PC-3 (cell line): ENCODE measurements at regions not wholly inside any gene's neighbourhood (a gene's known extent, or its start where the extent isn't known, plus 50 kb on each side); places are given as distances from the start of the nearest gene placed in this dataset.

Experiments
- EZH2 ChIP-seq: fragments of 300-600 bp; sonication (generic); IDR thresholded peaks from one replicate; pipeline ENCODE4 v1.6.1; 2017; ENCODE audit warnings: antibody characterized with exemption, mild to moderate bottlenecking, low read length; ENCODE audit not compliant: unreplicated experiment
- EZH2phosphoT487 ChIP-seq: fragments of 300-600 bp; sonication (generic); IDR thresholded peaks from 2 replicates; pipeline ENCODE4 v1.6.1; 2018; ENCODE audit warnings: mild to moderate bottlenecking, antibody characterized with exemption, low read length, borderline replicate concordance
- TF ChIP-seq, protein P1 (sequence below): fragments of 300-600 bp; sonication (generic); conservative IDR thresholded peaks from 2 replicates; pipeline ENCODE4 v1.5.1; 2017; ENCODE audit warnings: antibody characterized with exemption, low read depth, mild to moderate bottlenecking, low read length

DNA sequence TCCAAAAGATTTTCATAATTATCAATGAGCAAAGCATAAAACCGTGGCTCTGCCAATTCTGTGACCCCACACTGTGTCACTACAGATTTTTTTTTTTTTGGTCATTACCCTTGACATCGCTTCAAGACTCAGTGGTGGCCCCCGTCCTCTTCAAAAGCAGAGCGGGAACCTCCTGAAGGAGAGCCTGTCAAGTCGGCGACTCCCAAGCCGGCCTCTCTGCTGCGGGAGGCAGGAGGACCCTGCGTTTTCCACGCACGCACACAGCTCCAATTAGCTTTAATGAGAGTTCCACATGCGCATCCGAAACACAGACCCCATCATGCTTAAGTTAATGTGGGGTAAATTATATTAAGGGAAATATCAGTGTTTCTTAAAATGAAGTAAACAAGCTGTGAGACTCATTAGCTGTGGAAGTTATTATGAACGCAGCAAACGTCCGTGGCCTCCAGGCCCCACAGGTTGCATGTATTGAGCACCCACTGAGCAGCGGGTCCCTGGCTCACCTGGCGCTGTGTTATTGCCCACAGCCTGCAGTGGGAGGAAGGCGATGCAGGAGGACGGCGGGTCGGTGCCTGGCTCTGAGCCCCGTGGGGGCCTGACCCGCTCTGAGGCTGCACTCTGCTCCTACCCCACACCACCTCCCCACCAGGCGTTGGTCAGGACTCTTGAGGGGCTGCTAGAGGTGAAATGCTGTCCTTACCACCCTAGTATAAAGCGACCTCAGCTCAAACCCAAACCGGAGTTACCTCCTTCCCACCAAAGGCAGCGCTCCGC is 181.0 kb upstream of the SALL3 start:
- TF ChIP-seq, protein P1, sequence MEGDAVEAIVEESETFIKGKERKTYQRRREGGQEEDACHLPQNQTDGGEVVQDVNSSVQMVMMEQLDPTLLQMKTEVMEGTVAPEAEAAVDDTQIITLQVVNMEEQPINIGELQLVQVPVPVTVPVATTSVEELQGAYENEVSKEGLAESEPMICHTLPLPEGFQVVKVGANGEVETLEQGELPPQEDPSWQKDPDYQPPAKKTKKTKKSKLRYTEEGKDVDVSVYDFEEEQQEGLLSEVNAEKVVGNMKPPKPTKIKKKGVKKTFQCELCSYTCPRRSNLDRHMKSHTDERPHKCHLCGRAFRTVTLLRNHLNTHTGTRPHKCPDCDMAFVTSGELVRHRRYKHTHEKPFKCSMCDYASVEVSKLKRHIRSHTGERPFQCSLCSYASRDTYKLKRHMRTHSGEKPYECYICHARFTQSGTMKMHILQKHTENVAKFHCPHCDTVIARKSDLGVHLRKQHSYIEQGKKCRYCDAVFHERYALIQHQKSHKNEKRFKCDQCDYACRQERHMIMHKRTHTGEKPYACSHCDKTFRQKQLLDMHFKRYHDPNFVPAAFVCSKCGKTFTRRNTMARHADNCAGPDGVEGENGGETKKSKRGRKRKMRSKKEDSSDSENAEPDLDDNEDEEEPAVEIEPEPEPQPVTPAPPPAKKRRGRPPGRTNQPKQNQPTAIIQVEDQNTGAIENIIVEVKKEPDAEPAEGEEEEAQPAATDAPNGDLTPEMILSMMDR = no peak
- no peak for TF ChIP-seq EZH2
- TF ChIP-seq EZH2phosphoT487 = no peak
